ENCODE measurements at regions not wholly inside any gene's neighbourhood (a gene's known extent, or its start where the extent isn't known, plus 50 kb on each side); places are given as distances from the start of the nearest gene placed in this dataset.

GRCh38 chr4:141833209-141833608 lies 196.8 kb downstream of the IL15 start:
- Histone ChIP-seq H2BK15ac (ENCODE audit: low read depth, low read length) (no peak overlapping the region), H3K4me1 (ENCODE audit: control insufficient read depth, insufficient read depth, low read length) (no peaks in the 10 kb centered on the region), H3K36me3 (ENCODE audit: control insufficient read depth, insufficient read depth, low read length) (no peaks in the 10 kb centered on the region), H2AK5ac (ENCODE audit: low read depth, low read length) (no peak overlapping the region), H4K91ac (ENCODE audit: insufficient read depth, low read depth, low read length) (no peak overlapping the region), H3K4ac (ENCODE audit: low read depth, low read length) (no peak overlapping the region), H2AFZ (replicated peaks; ENCODE audit: low read length, poor library complexity) (no peak overlapping the region), H3K56ac (ENCODE audit: extremely low read depth, insufficient read depth, low read length) (no peak overlapping the region), H2BK120ac (ENCODE audit: low read depth, low read length) (no peak overlapping the region), H3K14ac (replicated peaks; ENCODE audit: low read depth, low read length) (no peak overlapping the region), H3K27ac (ENCODE audit: insufficient read depth, low read length) (no peak overlapping the region), H3K23ac (ENCODE audit: low read depth, low read length) (no peak overlapping the region), H2BK5ac (ENCODE audit: low read depth, low read length, poor library complexity, severe bottlenecking) (no peak overlapping the region), H2AK9ac (replicated peaks; ENCODE audit: low read depth, low read length, poor library complexity) (no peak overlapping the region), H4K20me1 (ENCODE audit: insufficient read depth, low read length) (no peaks in the 10 kb centered on the region), H3K79me1 (ENCODE audit: low read depth in 1 of 2, low read length in 2 of 2) (no peaks in the 10 kb centered on the region), H2BK20ac (ENCODE audit: low read depth, low read length) (no peak overlapping the region), H3K9ac (ENCODE audit: low read depth, low read length) (no peak overlapping the region), H3K9me1 (ENCODE audit: insufficient read depth, low read length) (no peaks in the 10 kb centered on the region), H3K4me3 (ENCODE audit: insufficient read depth, low read depth, low read length) (no peak overlapping the region), H3K27me3 (ENCODE audit: control insufficient read depth, insufficient read depth, low read length) (no peaks in the 10 kb centered on the region), H4K8ac (ENCODE audit: low read depth in 2 of 2, low read length in 2 of 2) (no peak overlapping the region), H3K4me2 (ENCODE audit: low read depth, low read length) (no peak overlapping the region), H4K5ac (ENCODE audit: low read depth, low read length) (no peak overlapping the region), H3K18ac (ENCODE audit: low read depth, low read length) (no peak overlapping the region), H3K9me3 (ENCODE audit: control insufficient read depth, insufficient read depth, low read length) (no peaks in the 10 kb centered on the region)
- DNase-seq, result no peak
- in situ Hi-C loops (cut with MboI; ENCODE audit: low sequenced_read_pairs) (no loop called here), dilution Hi-C loops (cut with HindIII; ENCODE audit: low sequenced_read_pairs, unreplicated experiment) (no loop called here), intact Hi-C loops (cut with micrococcal nuclease) (no loop called here)
- ChIA-PET POLR2A (ENCODE audit: unreplicated experiment) (no interaction called here), CTCF (no interaction called here)
- no peak for TF ChIP-seq MXI1 (IDR thresholded peaks at IDR 0.05; ENCODE audit: borderline replicate concordance, low read depth, low read length)
- no peak for TF ChIP-seq FOS (IDR thresholded peaks at IDR 0.05; ENCODE audit: low read depth, low read length)
- TF ChIP-seq USF2 (IDR thresholded peaks at IDR 0.05; ENCODE audit: low read depth, low read length), result no peak
- TF ChIP-seq RFX5 (IDR thresholded peaks at IDR 0.05; ENCODE audit: low read depth, low read length), result no peak
- WGBS, 2 experiments (ENCODE audit: extremely low coverage in 2 of 2, insufficient read length in 1 of 2), result 88% methylated on average over 2 of the region's 4 CpGs; no CpG with 5 or more reads in 1 of the 2 experiments
- BruUV-seq (replicated peaks), result no TSS peak
- ATAC-seq (ENCODE audit: low read depth), result no peak

Data from IMR-90 (cell line).